GM18870 (cell line): ENCODE measurements at regions not wholly inside any gene's neighbourhood (a gene's known extent, or its start where the extent isn't known, plus 50 kb on each side); places are given as distances from the start of the nearest gene placed in this dataset.
"Not testable (repeated sequence)": the region's sequence is repeated elsewhere in the genome, so short reads cannot be mapped to it uniquely, and the experiment has no call there.

ENCODE experiments used
- ATAC-seq: cut with Tn5 transposase; IDR thresholded peaks from one replicate; pipeline ENCODE4 v1.9.1; 2021; ENCODE audit warnings: moderate library complexity; ENCODE audit not compliant: unreplicated experiment

DNA sequence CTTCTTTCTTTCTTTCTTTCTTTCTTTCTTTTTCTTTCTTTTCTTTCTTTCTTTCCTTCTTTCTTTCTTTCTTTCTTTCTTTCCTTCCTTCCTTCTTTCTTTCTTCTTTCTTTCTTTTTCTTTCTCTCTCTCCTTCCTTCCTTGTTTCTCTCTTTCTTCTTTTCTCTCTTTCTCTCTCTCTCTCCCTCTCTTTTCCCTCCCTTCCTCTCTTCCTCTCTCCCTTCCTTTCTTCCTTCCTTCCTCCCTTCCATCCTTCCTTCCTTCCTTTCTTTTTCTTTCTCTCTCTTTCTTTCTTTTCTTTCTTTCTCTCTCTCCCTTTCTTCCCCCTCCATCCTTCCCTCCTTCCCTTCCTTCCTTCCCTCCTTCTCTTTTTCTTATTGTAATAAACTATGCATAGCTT is 105.5 kb downstream of the ZBTB18 start:
- ATAC-seq, result not testable (repeated sequence)

DNA sequence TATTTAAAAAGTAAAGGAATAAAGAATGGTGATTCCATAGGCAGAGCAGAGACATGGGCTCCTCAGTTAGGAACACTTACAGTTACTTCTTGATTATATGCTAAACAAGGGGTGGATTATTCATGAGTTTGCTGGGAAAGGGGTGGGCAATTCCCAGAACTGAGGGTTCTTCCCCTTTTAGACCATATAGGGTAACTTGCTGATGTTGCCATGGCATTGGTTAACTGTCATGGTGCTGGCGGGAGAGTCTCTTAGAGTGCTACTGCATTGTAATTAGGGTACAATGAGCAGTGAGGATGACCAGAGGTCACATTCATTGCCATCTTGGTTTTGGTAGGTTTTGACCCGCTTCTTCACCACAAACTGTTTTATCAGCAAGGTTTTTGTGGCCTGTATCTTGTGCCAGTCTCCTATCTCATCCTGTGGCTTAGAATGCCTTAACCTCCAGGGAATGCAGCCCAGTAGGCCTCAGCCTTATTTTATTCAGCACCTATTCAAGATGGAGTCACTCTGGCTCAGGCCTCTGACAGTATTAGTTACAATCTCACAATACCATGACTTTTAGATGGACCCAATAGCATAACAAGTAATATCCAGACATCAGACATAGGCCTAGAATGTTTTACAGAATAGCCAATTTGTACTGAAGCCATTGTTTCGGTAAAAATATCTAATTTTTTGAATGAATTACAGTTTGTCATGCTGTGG is 106.8 kb downstream of the ZBTB18 start:
- no peak for ATAC-seq

- no peak for ATAC-seq
Observed at GRCh38 chr1:244159646-244160045, 108.6 kb downstream of the ZBTB18 start.

- no peak for ATAC-seq
Observed at GRCh38 chr1:244160455-244161235, 109.6 kb downstream of the ZBTB18 start.

DNA sequence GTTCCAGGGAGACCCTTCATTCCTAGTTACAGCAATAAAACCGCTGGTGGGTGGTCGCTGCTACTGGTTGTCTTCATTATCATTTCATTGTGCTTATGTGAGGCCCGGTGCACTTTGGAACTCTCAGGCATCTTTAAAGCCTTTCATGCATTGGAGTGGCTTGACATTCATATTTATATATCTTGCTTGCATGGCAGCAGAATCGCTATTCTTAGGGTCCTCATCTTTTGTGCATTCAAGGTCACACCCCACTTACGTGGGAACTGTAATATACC is 110.1 kb downstream of the ZBTB18 start:
- ATAC-seq, result no peak

DNA sequence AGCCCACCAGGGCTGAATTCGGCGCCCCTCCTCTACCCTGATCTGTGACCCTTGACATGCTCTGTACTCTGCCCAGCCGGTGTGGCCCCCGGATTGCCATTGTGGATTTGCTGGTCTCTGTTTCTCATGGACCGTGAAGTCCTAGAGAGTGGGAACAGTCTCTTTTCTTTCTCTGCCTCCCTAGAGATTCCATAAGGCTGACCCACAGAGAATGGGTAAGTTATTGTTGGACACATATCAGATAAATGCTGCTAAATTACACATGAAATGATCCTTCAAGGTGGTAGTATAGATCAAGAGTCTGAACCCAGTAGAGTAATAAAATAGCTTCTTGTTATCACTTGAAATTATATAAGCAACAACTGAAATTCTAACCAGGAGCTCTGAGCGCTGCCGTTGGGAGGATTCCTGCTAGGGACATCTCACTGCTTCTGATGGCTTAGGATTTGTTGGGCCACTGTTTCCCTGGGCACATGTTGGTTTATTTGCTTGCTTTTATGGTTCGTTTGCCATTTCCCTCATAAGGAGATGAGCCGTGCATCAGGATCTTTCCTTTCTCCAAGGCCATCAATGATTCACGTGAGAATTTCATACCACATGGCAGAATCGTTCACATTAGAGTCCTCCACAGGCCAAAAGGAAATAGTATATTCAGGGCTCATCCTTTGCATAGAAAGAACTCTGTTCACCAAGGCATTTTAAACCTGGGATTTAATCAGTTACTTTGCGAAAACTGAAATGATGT is 111.9 kb downstream of the ZBTB18 start:
- no peak for ATAC-seq

DNA sequence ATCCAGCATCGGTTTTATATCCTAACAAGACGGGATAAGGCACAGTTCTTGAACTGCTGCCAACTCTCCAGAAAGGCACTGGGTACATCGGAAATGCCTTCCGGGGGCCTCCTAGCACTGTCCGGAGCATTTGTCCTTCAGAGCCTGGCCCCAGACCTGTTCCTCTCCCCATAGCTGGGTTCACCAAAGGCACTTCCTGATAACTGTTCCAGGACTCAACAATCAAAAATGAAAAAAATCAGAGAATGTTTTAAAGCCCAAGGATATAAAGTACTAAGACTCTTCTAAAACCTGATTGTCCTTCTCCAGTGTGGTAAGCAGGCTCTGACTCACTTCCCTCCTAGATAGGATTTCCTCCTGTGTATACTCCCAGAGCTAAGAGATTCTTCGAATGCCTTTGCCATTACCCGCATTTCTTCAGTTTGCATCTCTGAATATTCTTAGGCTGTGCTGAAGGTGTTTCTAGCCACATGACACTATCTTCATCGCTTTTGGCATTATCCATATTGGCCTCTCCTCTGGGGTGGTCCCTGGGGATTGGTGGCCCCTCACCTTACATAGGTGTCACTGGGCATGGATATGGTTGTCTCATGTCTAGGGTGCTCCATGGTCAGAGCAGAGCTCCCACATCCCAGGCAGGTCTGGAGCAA is 112.9 kb downstream of the ZBTB18 start:
- ATAC-seq, result no peak

DNA sequence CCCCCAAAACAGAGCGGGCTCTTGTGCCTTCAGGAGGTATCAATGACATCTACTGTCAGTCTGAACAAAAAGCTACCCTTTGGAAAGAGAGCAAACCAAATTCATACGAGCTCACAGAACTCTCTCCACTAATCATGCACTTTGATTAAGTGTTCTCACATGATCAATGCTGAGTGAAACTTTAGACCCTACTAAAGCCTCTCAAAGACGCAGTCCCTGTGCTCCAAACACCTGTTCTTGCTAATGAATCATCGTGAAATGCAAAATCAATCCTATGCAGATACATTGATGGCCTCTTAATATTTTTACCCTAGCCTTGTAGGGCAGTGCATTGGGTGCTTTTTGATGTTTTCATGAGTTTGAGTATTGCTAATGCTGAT is 113.4 kb downstream of the ZBTB18 start:
- ATAC-seq, result no peak

DNA sequence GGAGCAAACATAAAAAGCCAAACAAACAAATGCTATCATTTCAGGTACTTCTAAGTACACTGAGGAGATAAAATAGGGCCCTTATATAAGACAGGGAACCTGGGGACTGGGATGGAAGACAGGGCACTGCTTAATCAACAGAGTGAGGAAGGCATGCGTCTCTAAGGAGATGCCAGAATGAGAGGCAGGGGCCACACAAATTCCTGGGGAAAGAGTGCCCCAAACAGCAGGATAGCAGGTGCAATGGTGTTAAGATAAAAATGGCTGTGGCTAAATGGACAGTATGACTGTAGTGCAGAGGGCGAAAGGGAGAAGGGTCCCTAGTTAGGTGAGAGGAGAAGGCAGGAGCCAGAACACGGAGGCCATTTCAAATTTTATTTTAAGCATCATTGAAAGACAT is 113.9 kb downstream of the ZBTB18 start:
- no peak for ATAC-seq

- no peak for ATAC-seq
Observed at GRCh38 chr1:244165701-244166100, 114.6 kb downstream of the ZBTB18 start.

DNA sequence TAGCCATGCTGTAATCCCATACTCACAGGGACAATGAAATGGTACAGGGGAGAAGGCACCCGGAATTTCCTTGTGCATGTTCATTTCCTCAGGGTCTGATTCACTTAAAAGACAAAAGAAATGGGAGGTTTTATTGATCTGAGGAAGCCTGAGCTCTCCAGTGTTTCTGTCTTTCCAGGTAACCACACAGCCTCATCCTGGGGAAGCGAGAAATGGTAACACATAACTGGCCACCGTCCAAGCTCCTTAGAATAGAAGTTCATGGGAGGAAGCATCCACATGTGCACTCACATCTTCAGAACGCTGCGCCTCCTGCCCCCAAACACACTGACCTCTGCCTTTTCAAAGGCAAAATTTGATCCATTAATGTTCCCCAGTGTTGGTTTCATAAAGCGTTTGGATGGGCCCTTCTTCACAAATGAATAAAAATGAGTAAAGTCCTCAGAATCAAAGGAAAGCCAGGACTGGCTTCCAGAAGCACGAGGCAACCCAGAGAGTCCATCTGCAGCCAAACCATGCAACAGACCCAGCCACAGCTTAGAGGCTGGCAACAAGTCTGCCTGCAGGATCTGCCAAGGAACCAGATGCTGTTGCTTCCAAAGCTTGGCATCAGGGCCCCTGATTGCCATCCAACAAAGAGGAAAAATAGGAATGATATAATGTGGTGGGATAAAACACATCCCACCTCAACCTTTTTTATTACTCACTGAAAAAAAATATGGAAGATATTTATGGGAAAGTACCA is 120.3 kb downstream of the ZBTB18 start:
- ATAC-seq, result no peak

DNA sequence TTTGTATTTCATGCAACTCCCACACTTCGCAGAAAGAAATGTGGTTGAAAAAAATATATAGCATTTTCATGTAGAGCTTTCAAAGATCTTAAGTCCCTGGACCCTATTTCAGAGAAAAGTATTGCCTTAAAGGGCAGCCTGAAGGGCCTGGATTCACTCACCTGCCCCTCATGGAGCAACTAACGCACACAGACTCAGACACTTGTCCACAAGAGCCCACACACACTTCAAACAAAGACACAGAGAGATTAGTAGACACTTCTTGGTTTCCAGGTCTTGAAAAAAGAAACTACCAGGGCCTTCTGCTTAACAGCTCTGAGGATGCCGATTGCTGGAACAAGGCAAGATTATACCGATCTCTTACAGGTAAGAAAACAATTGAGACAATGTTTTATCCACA is 122.2 kb downstream of the ZBTB18 start:
- ATAC-seq, result no peak

- no peak for ATAC-seq
Observed at GRCh38 chr1:244173769-244174168, 122.7 kb downstream of the ZBTB18 start.

GRCh38 chr1:244174922-244175521 is 123.9 kb downstream of the ZBTB18 start:
- ATAC-seq, result no peak

DNA sequence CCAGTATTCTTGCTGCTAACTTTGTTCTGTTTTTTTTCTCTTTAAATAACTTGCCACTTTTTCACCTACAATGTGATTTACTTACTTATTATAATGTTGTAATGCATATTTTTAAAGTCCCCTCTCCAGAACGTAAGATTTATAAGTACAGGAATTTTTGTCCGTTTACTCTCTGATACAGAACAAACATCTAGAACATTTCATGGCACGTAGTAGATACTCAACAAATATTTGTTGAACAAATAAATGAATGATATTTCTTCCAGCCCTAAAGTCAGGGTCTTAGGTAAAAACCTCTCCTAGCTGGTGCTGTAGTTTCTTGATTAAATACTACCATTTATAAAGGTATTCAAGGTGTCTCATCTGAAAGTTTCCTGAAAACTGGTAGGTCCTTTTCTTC is 125.1 kb downstream of the ZBTB18 start:
- ATAC-seq, result no peak

GRCh38 chr1:244180256-244180655 is 129.2 kb downstream of the ZBTB18 start:
- no peak for ATAC-seq

DNA sequence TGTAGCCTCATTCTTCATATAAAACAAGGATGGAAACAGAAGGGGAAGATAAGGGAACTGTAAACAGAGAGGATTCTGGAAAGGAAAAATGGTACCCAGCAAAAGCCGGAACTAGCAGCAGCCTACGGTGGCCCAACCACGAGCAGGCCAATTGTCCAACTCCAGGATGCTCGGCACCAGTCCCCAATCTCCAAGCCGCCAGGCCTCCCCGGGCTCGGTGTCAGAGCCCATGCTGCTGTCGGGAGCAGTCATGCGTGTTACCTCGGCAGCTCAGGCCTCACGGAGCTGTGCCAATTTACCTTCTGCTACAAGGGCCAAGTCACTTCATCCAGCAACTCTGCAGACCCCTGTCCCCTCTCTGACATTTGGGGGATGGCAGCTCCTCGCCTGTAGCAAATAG is 130.8 kb downstream of the ZBTB18 start:
- no peak for ATAC-seq

DNA sequence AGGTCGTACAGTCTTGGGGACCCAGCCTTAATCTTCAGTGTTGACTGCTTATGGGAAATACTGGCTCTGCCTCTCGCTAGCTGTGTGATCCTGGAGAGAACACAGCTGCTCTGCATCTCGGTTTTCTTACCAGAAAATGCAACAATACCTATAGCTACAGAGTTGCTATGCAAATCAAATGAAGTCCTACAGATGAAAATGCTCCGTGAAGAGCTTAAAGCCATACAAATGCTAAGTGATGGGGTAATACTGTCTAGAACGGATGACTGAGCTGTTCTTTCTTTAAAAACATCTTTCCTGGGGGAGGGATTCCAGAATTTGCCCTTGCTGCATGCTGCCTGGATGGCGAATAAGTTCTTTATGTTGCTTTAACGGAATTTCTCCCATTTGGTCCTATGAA is 132.0 kb downstream of the ZBTB18 start:
- no peak for ATAC-seq

DNA sequence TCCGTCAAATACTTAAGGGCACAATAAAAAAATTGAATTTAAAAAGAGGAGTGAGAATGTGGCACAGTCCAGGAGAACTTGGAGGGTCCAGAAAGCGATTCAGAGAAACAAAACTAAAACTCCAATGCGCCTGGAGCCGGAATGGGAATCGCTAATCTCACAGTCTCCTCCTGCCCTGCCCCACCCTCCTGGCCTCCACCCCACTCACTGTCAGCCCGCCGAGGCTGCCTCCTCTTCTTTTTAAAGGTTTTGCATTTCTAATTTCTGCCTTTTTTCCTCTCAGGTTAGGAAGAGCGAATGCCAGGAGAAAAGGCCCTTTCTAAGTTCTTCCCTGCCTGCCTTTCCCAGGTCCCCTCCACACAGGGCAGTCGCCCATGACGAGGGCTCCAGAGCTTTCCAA is 135.3 kb downstream of the ZBTB18 start:
- no peak for ATAC-seq

- ATAC-seq, result no peak
Observed at GRCh38 chr1:244187310-244187709, 136.2 kb downstream of the ZBTB18 start.

GRCh38 chr1:244191581-244191980 is 140.5 kb downstream of the ZBTB18 start:
- ATAC-seq, result no peak
